Small intestine (tissue), 7 donors: ENCODE measurements at regions not wholly inside any gene's neighbourhood (a gene's known extent, or its start where the extent isn't known, plus 50 kb on each side); places are given as distances from the start of the nearest gene placed in this dataset.
"Not testable (repeated sequence)": the region's sequence is repeated elsewhere in the genome, so short reads cannot be mapped to it uniquely, and the experiment has no call there.

Experiments used
- DNase-seq, 2 donors: peaks; one replicate each; pipeline versions ENCODE4 v3.0.0 to v3.0.0-alpha.2; 2013
- FAIRE-seq: peaks from 2 replicates; lab custom pipeline; 2012; peaks lifted over from hg19 to GRCh38; lab: Jason Lieb, UNC
- H3K27ac ChIP-seq, 3 donors: one replicate each; pipeline ENCODE4 v1.5.1; 2013; ENCODE audit warnings: low read length in 2 of 3, mild to moderate bottlenecking in 2 of 3, control low read depth in 1 of 3, inconsistent platforms in 1 of 3, low read depth in 1 of 3, moderate library complexity in 1 of 3
- H3K27me3 ChIP-seq, 3 donors: one replicate each; pipeline ENCODE4 v1.6.1; 2013; ENCODE audit warnings: low read length in 3 of 3, inconsistent platforms in 1 of 3; ENCODE audit not compliant: control insufficient read depth in 3 of 3, insufficient read depth in 3 of 3
- H3K36me3 ChIP-seq, 3 donors: one replicate each; pipeline ENCODE4 v1.6.1; 2013; ENCODE audit warnings: low read length in 3 of 3, inconsistent platforms in 1 of 3, low read depth in 1 of 3, mild to moderate bottlenecking in 1 of 3, moderate library complexity in 1 of 3; ENCODE audit not compliant: control insufficient read depth in 3 of 3, insufficient read depth in 2 of 3
- H3K4me1 ChIP-seq, 3 donors: one replicate each; pipeline ENCODE4 v1.6.1; 2013; ENCODE audit warnings: low read length in 2 of 3, inconsistent platforms in 1 of 3, low read depth in 1 of 3, mild to moderate bottlenecking in 1 of 3, moderate library complexity in 1 of 3; ENCODE audit not compliant: control insufficient read depth in 3 of 3, insufficient read depth in 2 of 3
- H3K4me3 ChIP-seq, 3 donors: one replicate each; pipeline ENCODE4 v1.5.1; 2013; ENCODE audit warnings: low read length in 3 of 3, control low read depth in 1 of 3, inconsistent platforms in 1 of 3, low read depth in 1 of 3, mild to moderate bottlenecking in 1 of 3, moderate library complexity in 1 of 3
- H3K9me3 ChIP-seq, 2 donors: one replicate each; pipeline ENCODE4 v1.6.1; 2013; ENCODE audit warnings: low read depth in 1 of 2, low read length in 1 of 2; ENCODE audit not compliant: control insufficient read depth in 2 of 2, insufficient read depth in 1 of 2
- WGBS, 3 donors: extraction: QIAGEN DNeasy Blood & Tissue Kit; methylation state at CpG; one replicate each; pipeline ENCODE4 v1.1.7; 2013; 5-methylcytosine and 5-hydroxymethylcytosine counted together
- donor health status: healthy with polysubstance abuse.
- donor health status: control.
- donor health status: control.
- donor health status: Bipolar disorder and iron deficiency.
- donor health status: healthy.

- Histone ChIP-seq H3K4me1 (no peaks in the 10 kb centered on the region), H3K4me3 (no peak overlapping the region), H3K27me3 (peaks cover 0 to 36% (median 0%) of the 10 kb centered on the region in 3 donors), H3K36me3 (no peaks in the 10 kb centered on the region), H3K9me3 (peaks cover 0 to 9% of the 10 kb centered on the region in 2 donors), H3K27ac (no peak overlapping the region)
- DNase-seq (no peak), FAIRE-seq (no peak)
- 57 to 63% (median 61%) methylated on average over 12 of the region's 12 CpGs for WGBS, 3 donors
Observed at GRCh38 chr11:64428693-64429092, 69.7 kb downstream of the RPS6KA4 start.

GRCh38 chr11:64429970-64430369 lies 71.0 kb downstream of the RPS6KA4 start:
- H3K4me3 ChIP-seq: no peak overlapping the region
- H3K36me3 ChIP-seq: no peaks in the 10 kb centered on the region
- WGBS, 3 donors: 82 to 89% (median 89%) methylated on average over 12 of the region's 12 CpGs
- H3K4me1 ChIP-seq: no peaks in the 10 kb centered on the region
- H3K9me3 ChIP-seq: peaks cover 0 to 9% of the 10 kb centered on the region in 2 donors
- H3K27ac ChIP-seq: no peak overlapping the region
- DNase-seq (no peak), FAIRE-seq (no peak)
- peaks cover 0 to 29% (median 3%) of the 10 kb centered on the region in 3 donors for H3K27me3 ChIP-seq

- Histone ChIP-seq H3K27me3 (peaks cover 0 to 32% (median 3%) of the 10 kb centered on the region in 3 donors), H3K4me1 (no peaks in the 10 kb centered on the region), H3K27ac (no peak overlapping the region), H3K36me3 (no peaks in the 10 kb centered on the region), H3K9me3 (peaks cover 0 to 9% of the 10 kb centered on the region in 2 donors), H3K4me3 (no peak overlapping the region)
- no peak for DNase-seq
- FAIRE-seq: no peak
- 53 to 70% (median 70%) methylated on average over 18 of the region's 18 CpGs for WGBS, 3 donors
Observed at GRCh38 chr11:64430645-64431044, 71.7 kb downstream of the RPS6KA4 start.

GRCh38 chr11:64436000-64436399 lies 77.0 kb downstream of the RPS6KA4 start:
- Histone ChIP-seq H3K36me3 (no peaks in the 10 kb centered on the region), H3K27me3 (peaks cover 0 to 39% (median 6%) of the 10 kb centered on the region in 3 donors), H3K4me1 (no peaks in the 10 kb centered on the region), H3K4me3 (no peak overlapping the region), H3K27ac (no peak overlapping the region), H3K9me3 (peaks cover 0 to 9% of the 10 kb centered on the region in 2 donors)
- FAIRE-seq (no peak), DNase-seq (no peak)
- WGBS, 3 donors: 18 to 61% (median 39%) methylated on average over 4 of the region's 4 CpGs

GRCh38 chr11:64437426-64437825 lies 78.5 kb downstream of the RPS6KA4 start:
- Histone ChIP-seq H3K9me3 (peaks cover 0 to under 1% of the 10 kb centered on the region in 2 donors), H3K36me3 (no peaks in the 10 kb centered on the region), H3K4me1 (no peaks in the 10 kb centered on the region), H3K27me3 (peaks cover 0 to 34% (median 6%) of the 10 kb centered on the region in 3 donors), H3K27ac (no peak overlapping the region), H3K4me3 (no peak overlapping the region)
- 67 to 73% (median 68%) methylated on average over 7 of the region's 7 CpGs for WGBS, 3 donors
- DNase-seq (no peak), FAIRE-seq (no peak)

GRCh38 chr11:64438986-64439771 lies 80.2 kb downstream of the RPS6KA4 start:
- FAIRE-seq: no peak
- 26 to 49% (median 32%) methylated on average over 21 to 22 of the region's 22 CpGs for WGBS, 3 donors
- Histone ChIP-seq H3K4me1 (no peaks in the 10 kb centered on the region), H3K36me3 (no peaks in the 10 kb centered on the region), H3K27me3 (peaks cover 0 to 34% (median 6%) of the 10 kb centered on the region in 3 donors), H3K27ac (no peak overlapping the region), H3K4me3 (no peak overlapping the region), H3K9me3 (no peaks in the 10 kb centered on the region)
- no peak for DNase-seq

- H3K27me3 ChIP-seq: peaks cover 0 to 36% (median 3%) of the 10 kb centered on the region in 3 donors
- not testable (repeated sequence) for DNase-seq, FAIRE-seq, H3K27ac ChIP-seq, H3K4me3 ChIP-seq, H3K9me3 ChIP-seq, H3K4me1 ChIP-seq, H3K36me3 ChIP-seq
- WGBS, 3 donors: 77 to 90% (median 80%) methylated on average over 8 of the region's 8 CpGs
Observed at GRCh38 chr11:64439772-64440491, 81.0 kb downstream of the RPS6KA4 start.

- Histone ChIP-seq H3K4me3 (no peak overlapping the region), H3K27ac (no peak overlapping the region), H3K9me3 (no peaks in the 10 kb centered on the region), H3K27me3 (peaks cover 0 to 38% (median 3%) of the 10 kb centered on the region in 3 donors), H3K4me1 (no peaks in the 10 kb centered on the region), H3K36me3 (no peaks in the 10 kb centered on the region)
- no peak for DNase-seq
- no peak for FAIRE-seq
- WGBS, 3 donors: 53 to 65% (median 60%) methylated on average over 11 of the region's 11 CpGs
Observed at GRCh38 chr11:64441127-64441526, 82.2 kb downstream of the RPS6KA4 start.
